GM12872 (cell line): ENCODE measurements at regions not wholly inside any gene's neighbourhood (a gene's known extent, or its start where the extent isn't known, plus 50 kb on each side); places are given as distances from the start of the nearest gene placed in this dataset.

ENCODE experiments used
- TF ChIP-seq, protein P1 (sequence below): IDR thresholded peaks from 3 replicates; pipeline ENCODE4 v1.5.1; 2011; ENCODE audit warnings: low read depth, mild to moderate bottlenecking, low read length, moderate library complexity; ENCODE audit not compliant: insufficient read depth

DNA sequence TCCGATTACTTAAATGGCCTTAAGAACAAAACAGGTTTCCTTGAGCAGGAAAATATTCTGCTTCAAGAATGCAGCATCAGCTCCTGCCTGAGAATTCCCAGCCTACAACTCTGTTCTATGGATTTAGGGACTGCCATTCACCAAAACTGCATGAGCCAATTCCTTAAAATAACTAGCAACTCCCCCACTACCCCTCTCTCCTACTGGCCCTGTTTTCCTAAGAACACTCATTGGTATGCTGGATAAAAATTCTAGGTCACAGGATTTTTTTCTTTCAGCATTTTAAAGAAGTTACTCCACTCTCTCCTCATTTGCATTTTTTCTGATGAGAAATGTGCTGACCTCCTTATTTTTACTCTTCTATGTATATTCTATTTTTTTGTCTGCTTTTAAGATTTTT is 347.1 kb downstream of the IDS start:
- TF ChIP-seq, protein P1, sequence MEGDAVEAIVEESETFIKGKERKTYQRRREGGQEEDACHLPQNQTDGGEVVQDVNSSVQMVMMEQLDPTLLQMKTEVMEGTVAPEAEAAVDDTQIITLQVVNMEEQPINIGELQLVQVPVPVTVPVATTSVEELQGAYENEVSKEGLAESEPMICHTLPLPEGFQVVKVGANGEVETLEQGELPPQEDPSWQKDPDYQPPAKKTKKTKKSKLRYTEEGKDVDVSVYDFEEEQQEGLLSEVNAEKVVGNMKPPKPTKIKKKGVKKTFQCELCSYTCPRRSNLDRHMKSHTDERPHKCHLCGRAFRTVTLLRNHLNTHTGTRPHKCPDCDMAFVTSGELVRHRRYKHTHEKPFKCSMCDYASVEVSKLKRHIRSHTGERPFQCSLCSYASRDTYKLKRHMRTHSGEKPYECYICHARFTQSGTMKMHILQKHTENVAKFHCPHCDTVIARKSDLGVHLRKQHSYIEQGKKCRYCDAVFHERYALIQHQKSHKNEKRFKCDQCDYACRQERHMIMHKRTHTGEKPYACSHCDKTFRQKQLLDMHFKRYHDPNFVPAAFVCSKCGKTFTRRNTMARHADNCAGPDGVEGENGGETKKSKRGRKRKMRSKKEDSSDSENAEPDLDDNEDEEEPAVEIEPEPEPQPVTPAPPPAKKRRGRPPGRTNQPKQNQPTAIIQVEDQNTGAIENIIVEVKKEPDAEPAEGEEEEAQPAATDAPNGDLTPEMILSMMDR: no peak

DNA sequence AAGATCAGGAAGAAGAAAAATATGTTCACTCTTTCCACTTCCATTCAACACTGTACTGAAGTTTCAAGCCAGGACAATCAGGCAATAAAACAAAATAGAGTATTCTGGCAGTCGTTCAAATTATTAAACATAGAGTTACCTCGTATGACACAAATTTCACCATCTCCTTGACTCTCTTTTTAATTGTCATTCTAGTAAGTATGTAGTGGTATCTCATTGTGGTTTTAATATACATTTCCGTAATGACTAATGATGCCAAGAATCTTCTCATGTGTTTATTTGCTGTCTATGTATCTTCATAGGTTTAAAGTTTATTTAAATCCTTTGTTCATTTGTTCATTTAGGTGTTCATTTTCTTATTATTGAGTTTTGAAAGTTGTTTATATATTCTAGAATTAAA is 352.2 kb downstream of the IDS start:
- TF ChIP-seq, protein P1: no peak

DNA sequence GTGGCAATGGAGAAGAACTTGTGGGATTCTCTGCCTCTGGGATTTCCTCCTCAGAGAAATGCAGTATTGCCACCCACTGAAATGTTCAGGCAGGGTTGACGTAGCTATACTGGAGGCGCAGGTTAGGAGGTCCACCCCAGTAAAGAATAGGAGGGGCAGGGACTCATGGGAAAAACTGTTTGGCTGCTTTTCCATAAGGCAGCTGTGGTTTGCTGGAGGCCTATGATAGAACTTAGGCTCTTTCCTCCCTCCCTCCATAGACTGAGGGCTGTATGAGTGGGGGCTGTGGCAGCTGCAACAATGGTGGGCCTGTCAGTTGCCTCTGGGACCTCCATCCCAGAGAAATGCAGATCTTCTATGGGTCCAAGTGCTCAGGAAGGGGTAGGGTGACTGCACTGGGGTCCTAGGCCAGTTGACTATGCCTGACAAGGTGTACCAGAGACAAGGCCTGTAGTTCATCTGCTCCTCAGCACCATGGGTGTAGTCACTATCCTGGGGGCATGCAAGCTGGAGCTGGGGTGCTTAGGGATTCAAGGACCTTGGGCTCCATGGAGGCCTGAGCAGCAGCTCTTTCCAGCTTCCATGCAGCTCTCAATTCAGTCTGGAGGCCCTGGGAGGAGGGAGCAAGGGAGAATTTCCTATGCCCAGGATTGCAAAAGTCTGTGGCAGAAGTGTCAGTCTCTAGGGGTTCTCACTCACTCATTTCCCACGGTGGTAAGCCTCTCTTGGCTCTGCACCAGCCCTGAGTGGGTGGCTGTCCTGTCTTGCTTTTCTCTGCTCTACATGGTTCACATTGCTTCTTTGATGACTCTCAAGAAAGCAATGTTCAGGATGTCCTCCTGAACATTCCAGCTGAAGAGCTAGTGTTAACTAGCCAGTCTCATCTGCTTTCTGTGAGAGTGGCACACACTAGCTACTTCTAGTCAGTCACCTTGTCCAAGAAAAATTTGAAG is 353.0 kb downstream of the IDS start:
- TF ChIP-seq, protein P1: no peak

DNA sequence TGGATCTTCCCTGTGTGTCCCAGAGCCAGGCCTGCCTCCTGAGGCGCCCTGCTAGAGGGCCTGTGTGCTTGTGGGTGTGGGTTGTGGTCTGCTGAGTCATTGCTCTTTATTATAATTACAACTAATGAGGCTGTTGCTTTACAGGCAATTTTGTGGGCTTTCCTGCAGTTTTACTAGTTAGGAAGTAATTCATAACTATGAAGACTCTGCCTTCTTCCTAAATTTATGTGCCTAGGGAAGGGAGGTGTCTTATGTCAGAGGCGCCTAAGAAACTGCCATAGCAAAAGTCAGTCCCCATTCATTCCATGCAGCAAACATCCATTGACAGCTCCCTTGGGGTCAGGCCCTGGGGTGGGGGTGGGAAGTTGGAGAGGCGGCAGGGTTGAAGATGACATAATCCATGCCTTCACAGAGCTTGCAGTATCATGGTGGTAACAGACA is 359.2 kb downstream of the IDS start:
- TF ChIP-seq, protein P1: no peak

DNA sequence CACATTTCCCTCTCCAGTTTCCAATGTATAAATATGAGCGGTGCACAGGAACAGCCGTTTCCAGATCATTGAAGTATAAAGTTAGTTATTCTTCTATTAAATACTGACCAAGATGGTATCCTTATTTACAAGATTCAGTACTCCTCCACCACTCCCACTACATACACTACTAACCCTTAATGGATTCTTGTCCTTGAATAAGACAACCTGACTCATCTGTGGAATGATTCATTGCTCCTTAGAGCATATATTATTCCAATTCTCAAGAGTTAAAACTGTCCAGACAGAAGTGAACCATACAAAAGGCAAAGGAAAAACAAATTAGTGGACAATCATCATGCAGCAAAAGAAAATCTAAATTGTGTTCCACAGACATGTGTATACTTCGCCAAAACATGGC is 373.3 kb downstream of the IDS start:
- TF ChIP-seq, protein P1: no peak

DNA sequence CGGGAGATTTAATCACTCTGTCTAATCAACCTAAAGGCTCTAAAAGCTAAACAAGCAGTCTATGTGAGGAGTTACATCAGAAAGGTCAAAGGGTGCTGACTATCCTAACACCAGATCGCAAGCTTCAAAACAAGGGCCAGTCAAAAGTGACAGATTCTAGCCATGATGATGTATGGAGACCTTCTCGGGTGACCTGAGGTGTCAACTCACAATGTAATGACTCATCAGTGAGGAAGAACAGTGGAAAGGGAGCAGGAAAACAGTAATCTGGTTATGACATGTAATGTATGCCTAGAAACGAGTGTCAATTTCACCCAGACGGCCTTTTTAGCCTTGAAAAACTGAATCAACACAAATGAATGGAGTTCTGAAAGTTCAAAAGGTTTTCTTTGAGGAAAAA is 375.3 kb downstream of the IDS start:
- TF ChIP-seq, protein P1: no peak

DNA sequence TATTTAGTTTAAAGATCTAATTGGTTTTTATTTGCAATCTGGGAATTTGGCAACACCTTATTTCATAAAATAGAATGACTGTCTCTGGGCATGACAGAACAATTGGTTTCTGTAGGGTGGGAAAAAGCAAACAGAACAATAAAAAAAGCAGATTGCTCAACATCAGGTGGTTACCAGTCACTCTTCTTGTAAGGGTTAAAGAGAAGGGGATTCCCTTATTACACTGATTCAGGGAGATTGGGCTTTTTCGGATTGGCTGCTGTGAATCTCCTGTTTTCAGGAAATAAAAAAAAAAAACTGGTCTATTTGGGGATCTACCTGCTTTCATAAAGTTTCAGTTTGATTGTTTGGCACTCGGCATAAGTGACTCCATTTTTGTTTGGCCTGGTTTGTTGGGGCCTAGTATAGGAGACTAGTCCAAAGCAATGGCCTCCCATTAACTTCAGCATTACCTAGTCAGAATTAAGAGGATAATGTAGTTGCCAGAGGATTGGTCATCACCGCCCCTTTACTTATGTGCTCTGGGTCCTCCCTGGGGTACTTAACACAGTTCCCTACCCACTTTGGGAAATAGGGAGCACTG is 380.5 kb downstream of the IDS start:
- TF ChIP-seq, protein P1: no peak
